ENCODE measurements at regions not wholly inside any gene's neighbourhood (a gene's known extent, or its start where the extent isn't known, plus 50 kb on each side); places are given as distances from the start of the nearest gene placed in this dataset.

DNA sequence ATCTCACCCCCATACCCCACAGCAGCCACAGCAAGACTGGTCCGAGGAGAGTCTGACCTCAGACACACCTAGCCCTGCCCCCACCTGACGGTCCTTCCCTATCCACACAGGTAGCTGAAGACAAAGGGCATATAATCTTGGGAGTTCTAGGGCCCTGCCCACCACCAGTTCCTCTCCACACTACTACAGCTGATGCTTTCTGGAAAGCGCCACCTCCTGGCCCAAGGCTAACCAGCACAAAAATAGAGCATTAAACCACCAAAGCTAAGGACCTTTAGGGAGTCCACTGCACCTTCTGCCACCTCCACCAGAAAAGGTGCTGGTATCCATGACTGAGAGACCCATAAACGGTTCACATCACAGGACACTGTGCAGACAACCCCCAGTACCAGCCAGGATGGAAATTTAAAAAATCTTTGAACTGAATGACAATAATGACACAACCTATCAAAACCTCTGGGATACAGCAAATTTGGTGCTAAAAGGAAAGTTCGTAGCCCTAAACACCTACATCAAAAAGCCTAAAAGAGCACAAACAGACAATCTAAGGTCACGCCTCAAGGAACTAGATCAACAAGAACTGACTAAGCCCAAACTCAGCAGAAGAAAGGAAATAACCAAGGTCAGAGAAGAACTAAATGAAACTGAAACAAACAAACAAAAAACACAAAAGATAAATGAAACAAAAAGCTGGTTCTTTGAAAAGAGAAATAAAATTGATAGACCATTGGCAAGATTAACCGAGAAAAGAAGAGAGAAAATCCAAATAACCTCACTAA is 122.1 kb upstream of the TPRG1 start:
- DNase-seq (ENCODE audit: low spot score) = no peak

DNA sequence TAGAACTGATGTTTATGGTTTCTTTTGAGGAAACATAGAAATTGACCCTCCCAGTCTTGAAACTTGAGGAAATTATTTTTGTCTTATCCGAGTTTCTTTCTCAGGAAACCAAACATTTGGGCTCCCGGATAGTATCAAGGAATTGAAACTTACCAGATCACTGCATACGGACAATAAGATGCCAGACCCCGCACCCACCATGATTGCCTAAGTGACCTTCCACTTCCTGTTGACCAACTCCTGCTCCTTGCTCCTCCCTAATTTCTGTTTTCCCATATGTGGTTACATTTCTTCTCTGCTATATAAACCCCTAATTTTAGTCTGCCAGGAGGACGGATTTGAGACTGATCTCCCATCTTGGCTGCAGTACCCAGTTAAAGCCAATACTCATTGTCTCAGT is 118.4 kb upstream of the TPRG1 start:
- no peak for DNase-seq (ENCODE audit: low spot score)

DNA sequence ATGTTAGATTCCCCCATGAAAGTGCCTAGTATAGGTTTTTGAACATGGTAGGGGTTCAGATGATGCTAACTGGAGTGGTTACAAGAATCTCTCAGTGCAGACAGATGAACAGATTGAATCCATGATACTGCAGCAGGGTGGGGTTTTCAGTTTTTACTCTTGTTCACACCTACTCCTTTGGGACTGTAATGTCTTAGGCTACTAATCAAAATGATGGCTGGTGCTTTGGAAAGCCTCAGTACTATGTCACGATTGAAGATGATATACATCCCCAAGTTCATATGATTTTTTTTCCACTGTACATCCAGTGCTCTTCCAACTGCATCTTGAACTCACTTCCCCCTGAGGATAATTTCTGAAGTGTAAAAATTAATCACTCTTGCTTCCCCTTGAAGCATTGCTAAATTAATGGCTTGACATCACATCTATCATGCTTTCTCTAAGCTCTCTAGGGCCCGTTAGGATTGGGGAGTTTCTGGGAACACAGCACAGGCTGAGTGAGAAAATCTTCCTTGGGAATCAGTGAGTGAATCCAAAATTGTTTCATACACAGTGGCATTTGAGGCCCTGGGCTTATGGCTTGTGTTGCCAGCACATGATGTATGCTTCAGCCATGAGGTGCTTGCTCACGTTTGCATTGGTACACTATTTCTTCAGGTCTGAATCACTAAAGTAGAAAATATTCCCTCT is 115.0 kb upstream of the TPRG1 start:
- DNase-seq (ENCODE audit: low spot score) = no peak

DNA sequence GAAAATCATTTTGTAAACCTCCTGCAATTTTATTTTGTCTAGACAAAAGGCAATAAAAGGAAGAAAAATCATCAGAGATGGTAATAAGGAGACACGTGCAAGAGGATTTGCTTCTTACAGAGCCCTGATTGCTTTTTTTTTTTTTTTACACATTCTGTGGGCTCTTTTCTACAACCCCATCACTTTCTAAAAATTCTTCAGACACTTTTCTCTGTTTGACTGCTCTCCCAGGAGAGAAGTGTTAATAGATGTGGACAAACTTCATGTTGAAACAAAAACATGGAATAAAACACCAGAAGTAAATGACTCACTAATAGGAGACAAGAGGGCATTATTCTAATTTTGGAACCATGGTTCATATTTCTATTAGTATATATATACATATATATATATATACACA is 114.4 kb upstream of the TPRG1 start:
- DNase-seq (ENCODE audit: low spot score) = no peak

DNA sequence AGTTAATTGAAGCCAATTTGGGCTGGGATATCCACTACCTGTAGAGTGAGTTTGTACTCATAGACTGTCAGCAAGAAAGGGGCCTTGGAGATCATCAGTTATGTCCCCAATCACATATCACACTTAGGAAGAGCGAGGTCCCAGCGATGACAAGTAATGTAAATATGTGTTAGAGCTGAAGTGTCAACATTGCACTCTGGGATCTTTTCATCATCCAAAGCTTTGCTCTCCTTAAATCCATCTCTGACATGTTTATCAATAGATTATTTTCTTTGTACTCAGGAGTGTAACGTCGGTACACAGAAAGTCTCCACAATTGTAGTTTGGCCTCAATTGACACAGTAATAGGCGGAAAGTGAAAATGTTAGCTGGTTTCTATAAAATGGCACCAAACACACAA is 113.7 kb upstream of the TPRG1 start:
- DNase-seq (ENCODE audit: low spot score) = no peak

DNA sequence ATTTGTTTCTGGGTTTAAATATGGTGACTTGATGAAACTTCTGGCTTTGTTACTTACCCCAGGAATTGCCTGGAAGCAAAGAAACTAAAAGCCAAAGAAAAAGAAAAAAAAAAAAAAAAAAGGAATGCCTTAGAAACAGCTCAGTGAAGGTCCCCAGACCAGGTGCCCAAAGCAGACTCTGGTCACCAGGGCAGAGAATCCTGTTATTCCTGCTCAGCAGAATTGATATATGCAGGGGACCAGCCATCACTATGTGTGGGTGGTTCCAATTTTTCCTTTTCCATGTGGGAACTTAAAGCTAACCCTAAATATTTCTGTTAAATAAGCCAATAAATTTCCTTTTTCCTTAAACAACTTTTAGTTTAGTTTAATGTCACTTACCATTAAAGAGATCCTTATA is 100.8 kb upstream of the TPRG1 start:
- DNase-seq (ENCODE audit: low spot score) = no peak

DNA sequence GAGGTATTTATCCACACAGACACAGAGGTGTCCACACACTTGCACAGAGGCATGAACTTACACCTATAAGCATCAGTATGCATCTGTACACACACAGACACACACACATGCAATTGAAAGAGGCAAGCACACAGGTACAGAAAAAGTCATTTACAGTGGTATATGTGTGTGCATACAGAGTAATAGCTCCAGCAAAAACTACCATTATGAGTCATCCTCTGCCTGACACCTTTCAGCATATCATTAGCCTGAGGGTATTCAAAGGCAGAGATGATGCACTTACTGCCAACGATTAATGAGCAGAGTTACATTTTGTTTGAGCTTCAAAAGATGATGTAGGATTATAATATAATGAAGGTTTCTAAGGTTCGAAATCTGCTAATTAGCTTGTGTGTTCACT is 100.3 kb upstream of the TPRG1 start:
- DNase-seq (ENCODE audit: low spot score) = no peak

DNA sequence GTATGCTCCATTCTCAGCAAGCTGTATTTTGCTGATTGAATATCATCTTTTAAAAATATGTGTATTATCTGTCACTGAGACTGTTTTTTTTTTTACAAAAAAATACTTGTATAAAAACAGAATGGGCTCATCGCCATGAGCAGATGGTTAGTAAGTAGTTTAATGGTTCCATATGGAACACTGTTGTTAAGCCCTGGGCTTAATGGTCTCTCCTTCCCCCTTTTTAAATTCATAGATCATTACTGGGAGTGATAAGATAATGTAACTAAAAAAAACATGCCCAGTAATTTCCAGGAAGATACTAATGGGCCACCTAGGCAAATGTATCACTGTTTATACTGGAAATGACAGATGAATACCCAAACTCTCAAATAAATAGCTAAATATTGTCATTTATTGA is 95.3 kb upstream of the TPRG1 start:
- no peak for DNase-seq (ENCODE audit: low spot score)

DNA sequence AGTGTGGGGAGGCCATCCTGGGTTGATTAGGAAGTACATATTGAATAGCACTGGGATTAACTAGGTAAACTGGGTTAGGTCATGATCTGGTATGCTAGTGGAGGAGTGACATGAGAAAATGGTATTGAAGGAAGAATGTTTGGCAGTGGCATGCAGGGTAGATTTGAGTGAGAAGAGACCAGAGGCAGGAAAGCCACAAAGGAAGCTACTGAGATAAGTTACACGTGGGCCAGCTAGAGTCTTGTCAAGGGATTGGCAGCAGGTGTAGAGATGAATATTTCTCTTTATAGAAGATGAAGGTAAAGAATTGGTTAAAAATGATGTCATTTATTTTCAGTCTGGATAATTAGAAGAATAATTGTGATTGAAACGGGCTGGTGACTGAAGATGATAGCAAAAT is 91.0 kb upstream of the TPRG1 start:
- no peak for DNase-seq (ENCODE audit: low spot score)

DNA sequence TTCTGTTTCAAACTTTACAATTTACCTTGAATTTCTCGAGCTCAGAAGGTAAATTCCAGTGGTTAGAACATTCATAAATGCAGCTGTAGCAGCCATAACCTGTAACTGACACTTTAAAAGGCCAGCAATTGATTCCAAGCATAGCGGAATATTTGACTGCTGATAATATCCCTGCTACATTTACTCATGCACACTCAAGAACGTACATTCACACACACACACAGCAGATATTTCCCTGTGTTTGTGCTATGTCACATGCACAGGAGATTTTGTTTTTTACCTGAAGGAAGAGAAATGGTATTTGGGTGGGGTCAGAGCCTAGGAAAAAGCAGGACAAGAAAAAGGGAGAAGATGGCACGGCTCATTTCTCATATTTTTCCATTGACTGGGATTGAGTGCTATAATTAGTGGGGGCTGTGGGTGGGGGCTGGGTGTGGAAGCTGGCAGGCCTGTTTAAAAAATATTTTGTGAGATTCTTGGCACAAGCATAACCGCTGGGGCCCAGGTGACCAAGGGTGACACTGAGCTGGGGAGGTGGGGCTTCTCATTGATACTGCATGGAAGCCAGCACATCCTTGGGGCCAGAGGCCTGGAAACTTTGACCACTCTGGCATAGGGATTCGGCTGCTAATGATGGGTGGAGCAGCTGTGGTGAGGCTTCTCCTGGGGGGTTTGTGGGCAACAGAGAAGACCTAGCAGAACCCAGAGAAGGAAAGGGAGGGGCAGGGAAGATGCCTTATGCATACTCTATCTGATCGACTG is 88.9 kb upstream of the TPRG1 start:
- DNase-seq (ENCODE audit: low spot score) = no peak

DNA sequence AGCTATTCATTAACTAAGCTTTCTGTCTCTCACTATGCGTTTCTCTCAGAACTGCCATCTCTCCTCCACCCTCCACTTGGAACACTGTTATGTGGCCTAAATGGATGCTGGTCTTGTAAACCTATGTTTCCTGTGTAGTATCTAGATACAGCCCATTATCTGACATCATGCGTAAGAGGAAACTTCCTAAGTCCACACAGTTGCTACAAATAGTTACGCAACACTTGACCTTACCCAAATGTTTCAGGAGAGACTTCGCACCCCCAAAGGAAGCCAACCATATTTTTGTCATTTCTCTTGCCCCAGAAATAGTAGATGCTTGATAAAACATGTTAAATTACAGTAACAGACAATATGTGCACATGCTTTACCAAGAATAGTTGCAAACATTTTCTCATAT is 87.2 kb upstream of the TPRG1 start:
- no peak for DNase-seq (ENCODE audit: low spot score)

DNA sequence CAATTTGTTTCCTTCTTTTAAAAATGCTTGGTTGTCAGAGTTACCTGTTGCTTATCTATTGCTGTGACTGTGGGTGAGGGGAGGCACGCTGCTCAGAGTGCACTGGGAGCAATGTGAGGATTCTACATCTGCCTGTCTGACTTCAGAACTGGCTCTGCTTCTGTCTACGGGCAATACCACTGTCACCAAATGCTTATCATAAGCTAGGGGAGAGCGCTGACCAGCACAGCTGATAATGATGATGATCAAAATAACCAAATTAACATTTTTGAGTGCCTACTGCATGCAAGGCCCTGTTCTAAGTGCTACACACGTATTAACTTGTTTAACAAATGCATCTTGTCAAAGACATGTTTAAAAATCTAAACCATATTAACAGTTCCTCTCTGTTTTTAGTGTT is 79.2 kb upstream of the TPRG1 start:
- DNase-seq (ENCODE audit: low spot score) = no peak

DNA sequence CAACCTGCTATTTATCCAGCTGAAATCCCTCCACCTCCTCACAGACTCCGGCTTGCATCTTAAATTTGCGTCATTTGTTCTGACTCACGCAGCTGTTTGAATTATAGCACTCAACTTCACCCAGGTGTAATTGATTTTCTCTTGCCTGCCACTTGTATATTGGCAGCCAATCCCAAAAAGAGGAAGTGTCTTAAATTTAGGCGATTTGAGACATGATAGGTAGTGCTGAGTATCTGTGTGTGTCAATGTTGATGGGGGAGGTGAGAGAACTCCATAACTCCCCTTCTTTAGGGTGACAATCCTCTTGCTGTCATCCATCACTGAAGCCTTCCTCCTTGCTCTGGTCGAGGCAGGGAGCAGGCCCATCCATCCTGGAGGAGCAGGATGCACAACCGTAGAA is 77.2 kb upstream of the TPRG1 start:
- DNase-seq (ENCODE audit: low spot score) = no peak

DNA sequence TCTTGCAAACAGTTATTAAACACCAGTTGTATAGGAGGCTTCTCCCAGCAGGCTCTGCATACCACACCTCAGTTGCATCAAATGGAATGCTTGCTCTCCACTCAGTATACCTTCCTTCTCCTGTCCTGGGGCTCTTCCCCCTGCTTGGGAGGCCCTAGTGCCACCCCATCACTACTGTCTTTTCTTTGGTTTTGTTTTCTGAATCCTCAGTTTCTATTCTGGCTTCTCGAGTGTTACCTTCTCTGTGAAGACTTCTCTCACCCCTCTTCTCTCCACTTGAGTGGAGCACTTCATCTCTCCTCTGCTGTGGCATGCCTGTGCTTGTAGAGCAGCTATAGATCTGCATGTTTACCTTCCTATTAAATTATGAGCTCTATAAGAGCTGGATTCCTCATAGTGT is 75.7 kb upstream of the TPRG1 start:
- DNase-seq (ENCODE audit: low spot score) = no peak

DNA sequence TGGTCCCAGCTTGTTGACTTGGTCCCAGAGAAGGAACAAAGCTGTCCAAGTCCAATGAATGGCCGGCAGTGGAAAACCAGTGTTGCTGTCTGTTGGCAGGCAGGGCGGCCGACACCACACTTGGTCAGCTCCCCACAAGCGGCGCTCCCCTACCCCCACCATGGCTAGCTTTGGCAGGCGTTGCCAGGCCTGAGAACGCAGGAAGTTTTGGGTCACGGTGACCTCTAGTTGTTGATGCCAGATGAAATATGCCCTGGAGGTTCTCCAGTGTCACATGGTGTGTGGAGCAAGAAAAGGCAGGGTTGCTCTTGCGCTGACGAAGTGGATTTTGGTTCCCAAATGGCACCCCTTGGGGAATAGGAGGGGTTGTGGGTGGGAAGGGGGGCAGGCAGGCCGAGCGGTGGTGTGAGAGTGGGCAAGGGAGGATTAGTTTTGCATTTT is 72.7 kb upstream of the TPRG1 start:
- DNase-seq (ENCODE audit: low spot score) = peak; percentile 75

DNA sequence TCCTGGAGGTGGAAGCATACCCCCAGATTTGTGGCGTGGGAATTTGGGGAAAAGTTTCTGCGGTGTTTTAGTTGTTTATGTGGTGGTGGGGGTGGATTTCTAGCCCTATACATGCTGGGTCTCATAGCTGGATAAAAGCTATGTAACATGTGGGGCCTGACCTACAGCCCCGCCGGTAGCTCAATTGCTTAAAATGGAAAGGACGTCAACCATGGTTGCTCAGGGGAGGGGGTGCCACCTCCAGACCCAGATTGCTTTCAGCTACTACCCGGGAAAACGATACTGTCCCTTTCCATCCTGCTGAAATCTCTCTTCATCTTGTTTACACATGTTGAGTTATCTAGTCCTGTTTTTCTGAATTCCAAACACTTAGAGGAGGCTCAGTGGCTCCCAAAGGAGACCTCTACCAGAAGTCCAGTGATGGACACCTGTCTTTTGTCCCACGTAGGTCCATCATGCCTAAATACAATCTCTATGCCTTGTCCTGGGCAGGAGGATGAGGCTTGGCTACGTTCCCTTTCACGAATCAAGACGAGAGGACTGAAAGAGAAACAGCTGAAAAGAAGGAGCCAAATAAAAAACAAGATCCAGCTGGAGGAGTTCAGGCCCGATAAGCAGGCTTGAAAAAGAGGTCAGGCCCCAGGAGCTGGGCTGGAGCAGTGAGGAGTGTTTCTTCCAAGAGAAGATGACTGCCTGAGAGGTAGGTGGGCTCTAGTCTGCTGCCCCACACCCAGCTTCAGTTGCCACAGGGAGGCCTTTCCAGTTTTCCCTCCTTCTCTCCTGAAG is 72.1 kb upstream of the TPRG1 start:
- DNase-seq (ENCODE audit: low spot score) = peak; percentile 29

DNA sequence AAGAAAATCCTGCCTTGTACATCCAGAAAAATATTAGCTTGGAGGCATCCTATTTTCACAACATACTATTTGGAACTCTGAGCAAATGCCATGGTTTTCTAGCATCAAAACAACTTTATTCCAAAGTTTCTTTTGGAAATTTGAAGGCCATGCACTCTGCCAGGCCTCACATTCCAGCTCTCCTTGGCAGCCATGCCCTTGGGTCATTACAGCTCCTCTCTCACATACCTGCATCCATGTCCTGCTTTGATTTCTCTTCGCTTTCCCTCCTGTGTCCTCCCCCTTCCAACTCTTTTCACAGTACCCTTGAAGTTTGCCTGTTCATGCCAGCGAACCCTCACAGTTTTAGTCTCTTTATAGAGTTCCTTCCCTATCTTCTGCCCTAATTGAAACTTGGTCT is 70.9 kb upstream of the TPRG1 start:
- no peak for DNase-seq (ENCODE audit: low spot score)

DNA sequence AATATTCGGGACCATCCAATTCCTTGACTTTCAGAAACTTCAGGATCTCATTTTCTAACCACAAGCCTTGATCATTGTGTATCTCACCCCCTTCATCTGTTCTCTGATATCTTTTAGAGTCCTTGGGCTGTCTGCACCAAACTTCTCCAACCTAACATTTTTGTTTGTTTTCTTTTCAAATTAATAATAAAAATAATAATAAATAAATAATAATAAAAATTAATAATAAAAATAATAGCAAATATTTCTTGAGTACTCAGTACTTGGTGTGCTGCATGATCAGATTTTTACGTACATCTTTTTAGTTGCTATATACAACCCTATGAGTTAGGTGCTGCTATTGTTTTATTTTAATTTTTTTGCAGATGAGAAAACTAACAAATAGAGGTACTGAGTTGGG is 70.2 kb upstream of the TPRG1 start:
- no peak for DNase-seq (ENCODE audit: low spot score)

DNA sequence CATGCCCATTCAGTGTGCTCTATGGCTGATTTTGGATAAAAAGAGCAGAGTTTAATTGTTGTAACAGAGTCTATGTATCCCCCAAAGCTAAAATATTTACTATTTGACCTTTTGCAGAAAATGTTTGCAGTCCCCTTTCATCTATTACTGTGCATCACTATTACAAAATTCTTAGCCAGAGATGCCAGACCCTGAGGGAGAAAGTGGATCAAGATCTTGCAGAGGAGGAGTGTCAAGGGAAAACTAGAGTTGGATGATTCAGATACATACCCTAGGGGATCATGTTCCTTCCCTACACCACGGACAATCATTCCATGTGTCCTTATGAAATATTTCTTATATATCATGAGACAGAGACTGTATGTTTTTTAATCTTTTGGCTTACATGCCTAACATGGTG is 68.6 kb upstream of the TPRG1 start:
- DNase-seq (ENCODE audit: low spot score) = no peak

DNA sequence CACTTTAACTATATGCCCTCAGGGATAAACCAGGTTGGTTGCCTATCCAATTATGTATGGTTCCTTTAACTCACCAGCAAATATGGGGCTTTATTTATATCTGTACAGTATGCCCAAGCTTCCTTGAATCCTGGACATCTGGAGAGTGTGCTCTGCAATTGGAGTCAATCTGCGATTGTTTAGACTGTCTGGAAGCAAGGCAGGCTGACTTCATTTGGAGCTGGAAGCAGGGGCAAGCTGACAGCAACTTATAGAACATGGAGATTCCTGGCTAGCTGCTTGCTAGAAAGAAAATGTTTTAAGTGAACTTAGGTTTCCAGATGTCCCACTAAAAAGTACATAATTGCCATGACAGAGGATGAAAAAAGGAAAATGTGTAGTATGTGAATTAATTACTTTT is 63.7 kb upstream of the TPRG1 start:
- peak; percentile 18 for DNase-seq (ENCODE audit: low spot score)

DNA sequence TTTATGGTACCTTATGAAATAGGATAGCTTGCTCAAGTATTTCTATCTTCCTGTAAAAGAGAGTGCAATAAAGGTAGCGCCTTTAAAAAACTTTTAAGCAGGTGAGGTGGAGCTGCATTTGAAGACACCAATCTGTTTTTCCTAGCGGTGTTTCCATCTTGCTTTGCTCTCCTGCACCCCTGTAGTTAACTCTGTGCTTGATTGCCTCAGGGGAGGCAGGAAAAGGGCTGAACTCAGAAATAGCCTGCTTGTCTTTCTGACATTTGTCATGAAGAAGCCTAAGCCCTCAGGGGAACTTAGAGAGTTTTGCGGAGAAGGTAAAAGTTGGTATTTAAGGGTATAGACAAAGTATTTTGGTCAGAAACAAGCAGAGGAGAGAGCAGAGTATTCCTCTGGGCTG is 63.0 kb upstream of the TPRG1 start:
- DNase-seq (ENCODE audit: low spot score) = no peak

DNA sequence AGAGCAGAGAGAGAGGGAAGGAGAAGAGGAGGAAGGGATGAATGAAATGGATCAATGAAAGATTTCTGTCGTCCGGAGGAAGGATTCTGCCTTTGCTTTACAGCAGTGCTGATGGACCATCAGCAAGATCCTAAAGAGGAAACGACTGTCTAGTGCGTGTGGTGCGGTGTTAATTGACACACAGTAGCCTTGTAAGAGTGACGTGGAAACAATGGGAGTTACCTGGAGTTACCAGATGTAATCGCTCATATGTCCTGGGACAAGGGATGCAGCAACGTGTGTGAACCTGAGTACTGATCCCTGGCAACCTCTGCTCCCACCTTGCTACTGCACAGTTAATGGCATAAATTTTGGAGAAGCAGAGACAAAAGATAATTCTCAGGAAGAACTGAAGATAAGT is 62.6 kb upstream of the TPRG1 start:
- no peak for DNase-seq (ENCODE audit: low spot score)
